K562 (cell line): ENCODE measurements at regions not wholly inside any gene's neighbourhood (a gene's known extent, or its start where the extent isn't known, plus 50 kb on each side); places are given as distances from the start of the nearest gene placed in this dataset.

Experiments used
- BACH1 ChIP-seq: fragments of 200-800 bp; sonication (Bioruptor generic); IDR thresholded peaks from 2 replicates; pipeline ENCODE4 v1.6.1; 2016; ENCODE audit warnings: missing genetic modification characterization, missing compliant biosample characterization
- CBX1 ChIP-seq: sonication (generic); IDR thresholded peaks from 2 replicates; pipeline ENCODE4 v1.6.1; 2016; ENCODE audit warnings: antibody characterized with exemption, low read depth, mild to moderate bottlenecking
- DDX20 ChIP-seq: fragments of 450-650 bp; IDR thresholded peaks from 2 replicates; pipeline ENCODE4 v1.6.1; 2016; ENCODE audit warnings: missing genetic modification characterization, low read depth, mild to moderate bottlenecking, missing compliant biosample characterization, moderate library complexity
- ELF2 ChIP-seq: fragments of 250-450 bp; sonication (Bioruptor Pico); IDR thresholded peaks from 2 replicates; pipeline ENCODE4 v1.5.0; 2021; ENCODE audit warnings: mild to moderate bottlenecking
- HIVEP1 ChIP-seq: fragments of 250-450 bp; sonication (Bioruptor Pico); IDR thresholded peaks from 2 replicates; pipeline ENCODE4 v1.4.0; 2020; ENCODE audit warnings: mild to moderate bottlenecking
- LARP7 ChIP-seq: fragments of 450-650 bp; IDR thresholded peaks from 2 replicates; pipeline ENCODE4 v1.6.1; 2016
- LCOR ChIP-seq: sonication (generic); formaldehyde crosslinking; IDR thresholded peaks from 2 replicates; pipeline ENCODE4 v1.8.0; 2022; ENCODE audit warnings: mild to moderate bottlenecking, missing genetic modification reagents
- MAZ ChIP-seq, 2 experiments: fragments of 450-650 bp in 1 of 2; sonication (generic) in 1 of 2; formaldehyde crosslinking; IDR thresholded peaks in 1 of 2; conservative IDR thresholded peaks in 1 of 2; 2 replicates each; pipeline versions ENCODE4 v1.4.0 to v1.5.0; 2020; ENCODE audit warnings: mild to moderate bottlenecking in 1 of 2, missing genetic modification reagents in 1 of 2
- MCM5 ChIP-seq: fragments of 450-650 bp; IDR thresholded peaks from 2 replicates; pipeline ENCODE4 v1.6.1; 2016; ENCODE audit warnings: low read depth
- NELFE ChIP-seq: IDR thresholded peaks from 2 replicates; pipeline ENCODE4 v1.6.1; 2011; ENCODE audit warnings: mild to moderate bottlenecking; ENCODE audit not compliant: insufficient read depth, insufficient read length
- NUFIP1 ChIP-seq: fragments of 450-650 bp; IDR thresholded peaks from 2 replicates; pipeline ENCODE4 v1.6.1; 2018; ENCODE audit not compliant: partially characterized antibody
- OTX1 ChIP-seq: fragments of 450-650 bp; formaldehyde crosslinking; IDR thresholded peaks from 2 replicates; pipeline ENCODE4 v1.4.0; 2022; ENCODE audit warnings: mild to moderate bottlenecking
- POLR2AphosphoS5 ChIP-seq: IDR thresholded peaks from 2 replicates; pipeline ENCODE4 v1.6.1; 2011; ENCODE audit warnings: mild to moderate bottlenecking, low read depth, low read length, moderate library complexity; ENCODE audit not compliant: control insufficient read depth, insufficient read depth
- RUNX1 ChIP-seq: sonication (generic); IDR thresholded peaks from 2 replicates; pipeline ENCODE4 v1.6.1; 2016; ENCODE audit warnings: antibody characterized with exemption, low read depth
- SIN3B ChIP-seq: fragments of 450-650 bp; IDR thresholded peaks from 2 replicates; pipeline ENCODE4 v1.6.1; 2017; ENCODE audit warnings: low read depth, mild to moderate bottlenecking, moderate library complexity
- ZBTB7A ChIP-seq: IDR thresholded peaks from 2 replicates; pipeline ENCODE4 v1.6.1; 2011; ENCODE audit warnings: low read depth, mild to moderate bottlenecking, low read length, moderate library complexity, borderline replicate concordance; ENCODE audit not compliant: control insufficient read depth
- ZNF75A ChIP-seq: fragments of 450-650 bp; formaldehyde crosslinking; IDR thresholded peaks from 2 replicates; pipeline ENCODE4 v1.4.0; 2020; ENCODE audit warnings: mild to moderate bottlenecking
- TF ChIP-seq, protein P1 (sequence below): fragments of 250-450 bp; sonication (Bioruptor Pico); IDR thresholded peaks from 2 replicates; pipeline ENCODE4 v1.5.0; 2021; ENCODE audit warnings: mild to moderate bottlenecking, borderline replicate concordance
- TF ChIP-seq, protein P2 (sequence below): sonication (generic); formaldehyde crosslinking; IDR thresholded peaks from 2 replicates; pipeline ENCODE4 v1.8.0; 2023; ENCODE audit warnings: mild to moderate bottlenecking, missing genetic modification reagents
- TF ChIP-seq, protein P3 (sequence below): fragments of 450-650 bp; formaldehyde crosslinking; IDR thresholded peaks from 2 replicates; pipeline ENCODE4 v1.4.0; 2022; ENCODE audit warnings: mild to moderate bottlenecking, moderate library complexity
- TF ChIP-seq, protein P4 (sequence below): IDR thresholded peaks from 2 replicates; pipeline ENCODE4 v1.6.1; 2011; ENCODE audit not compliant: insufficient read length; ENCODE audit errors: extremely low read depth

DNA sequence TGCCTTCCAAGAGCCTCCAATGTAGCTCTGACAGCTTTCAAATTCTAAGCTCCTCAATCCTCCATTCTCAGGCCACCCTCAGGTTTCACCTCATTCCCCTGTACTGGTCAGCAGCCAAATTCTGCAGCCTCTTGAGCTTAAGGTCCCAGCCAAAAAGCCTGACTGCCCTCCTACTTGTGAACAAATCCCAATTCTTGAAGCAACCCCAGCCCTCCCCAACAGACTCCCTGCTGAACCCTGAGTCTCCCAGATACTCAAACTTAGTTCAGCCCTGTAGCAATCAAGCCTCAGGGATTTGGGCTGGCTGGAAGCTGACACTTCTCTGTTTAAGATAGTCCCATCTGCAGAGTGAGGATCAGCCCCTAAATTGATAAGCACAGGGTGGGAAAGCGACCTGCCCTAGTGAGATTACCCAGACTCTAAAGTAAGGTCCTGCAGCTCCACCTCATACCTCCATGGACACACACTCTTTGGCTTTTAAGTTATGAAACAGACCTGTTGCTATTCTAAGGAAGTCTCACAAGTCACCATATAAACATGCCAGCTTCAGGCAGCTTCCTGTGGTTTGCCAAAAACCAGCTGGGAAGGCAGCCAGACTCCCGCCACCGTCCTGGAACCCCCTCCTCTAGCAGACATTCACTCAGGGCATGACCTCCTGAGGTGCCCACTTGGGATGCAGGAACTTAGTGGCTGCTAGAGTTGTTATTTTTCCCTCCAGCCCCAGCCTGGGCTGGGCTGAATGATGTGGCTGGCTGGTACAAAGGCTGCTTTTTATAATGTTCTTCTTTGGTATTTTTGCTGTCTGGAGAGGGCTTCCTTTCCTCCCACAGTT lies 82.5 kb upstream of the PICALM start (continued):
- TF ChIP-seq, protein P1, sequence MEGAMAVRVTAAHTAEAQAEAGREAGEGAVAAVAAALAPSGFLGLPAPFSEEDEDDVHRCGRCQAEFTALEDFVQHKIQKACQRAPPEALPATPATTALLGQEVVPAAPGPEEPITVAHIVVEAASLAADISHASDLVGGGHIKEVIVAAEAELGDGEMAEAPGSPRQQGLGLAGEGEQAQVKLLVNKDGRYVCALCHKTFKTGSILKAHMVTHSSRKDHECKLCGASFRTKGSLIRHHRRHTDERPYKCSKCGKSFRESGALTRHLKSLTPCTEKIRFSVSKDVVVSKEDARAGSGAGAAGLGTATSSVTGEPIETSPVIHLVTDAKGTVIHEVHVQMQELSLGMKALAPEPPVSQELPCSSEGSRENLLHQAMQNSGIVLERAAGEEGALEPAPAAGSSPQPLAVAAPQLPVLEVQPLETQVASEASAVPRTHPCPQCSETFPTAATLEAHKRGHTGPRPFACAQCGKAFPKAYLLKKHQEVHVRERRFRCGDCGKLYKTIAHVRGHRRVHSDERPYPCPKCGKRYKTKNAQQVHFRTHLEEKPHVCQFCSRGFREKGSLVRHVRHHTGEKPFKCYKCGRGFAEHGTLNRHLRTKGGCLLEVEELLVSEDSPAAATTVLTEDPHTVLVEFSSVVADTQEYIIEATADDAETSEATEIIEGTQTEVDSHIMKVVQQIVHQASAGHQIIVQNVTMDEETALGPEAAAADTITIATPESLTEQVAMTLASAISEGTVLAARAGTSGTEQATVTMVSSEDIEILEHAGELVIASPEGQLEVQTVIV (CRISPR knock-in tag): no peak
- no peak for TF ChIP-seq MCM5
- TF ChIP-seq NELFE: no peak
- TF ChIP-seq CBX1: no peak
- TF ChIP-seq OTX1 (CRISPR knock-in tag): no peak
- no peak for TF ChIP-seq HIVEP1 (CRISPR knock-in tag)
- TF ChIP-seq ZNF75A (CRISPR knock-in tag): no peak
- TF ChIP-seq LCOR (CRISPR knock-in tag): peak; percentile 99
- no peak for TF ChIP-seq ELF2 (CRISPR knock-in tag)
- TF ChIP-seq POLR2AphosphoS5: peak; percentile 99
- no peak for TF ChIP-seq SIN3B
- TF ChIP-seq BACH1 (tag): no peak; the same call in 1 of the 2 replicates
- no peak for TF ChIP-seq LARP7
- TF ChIP-seq, protein P2, sequence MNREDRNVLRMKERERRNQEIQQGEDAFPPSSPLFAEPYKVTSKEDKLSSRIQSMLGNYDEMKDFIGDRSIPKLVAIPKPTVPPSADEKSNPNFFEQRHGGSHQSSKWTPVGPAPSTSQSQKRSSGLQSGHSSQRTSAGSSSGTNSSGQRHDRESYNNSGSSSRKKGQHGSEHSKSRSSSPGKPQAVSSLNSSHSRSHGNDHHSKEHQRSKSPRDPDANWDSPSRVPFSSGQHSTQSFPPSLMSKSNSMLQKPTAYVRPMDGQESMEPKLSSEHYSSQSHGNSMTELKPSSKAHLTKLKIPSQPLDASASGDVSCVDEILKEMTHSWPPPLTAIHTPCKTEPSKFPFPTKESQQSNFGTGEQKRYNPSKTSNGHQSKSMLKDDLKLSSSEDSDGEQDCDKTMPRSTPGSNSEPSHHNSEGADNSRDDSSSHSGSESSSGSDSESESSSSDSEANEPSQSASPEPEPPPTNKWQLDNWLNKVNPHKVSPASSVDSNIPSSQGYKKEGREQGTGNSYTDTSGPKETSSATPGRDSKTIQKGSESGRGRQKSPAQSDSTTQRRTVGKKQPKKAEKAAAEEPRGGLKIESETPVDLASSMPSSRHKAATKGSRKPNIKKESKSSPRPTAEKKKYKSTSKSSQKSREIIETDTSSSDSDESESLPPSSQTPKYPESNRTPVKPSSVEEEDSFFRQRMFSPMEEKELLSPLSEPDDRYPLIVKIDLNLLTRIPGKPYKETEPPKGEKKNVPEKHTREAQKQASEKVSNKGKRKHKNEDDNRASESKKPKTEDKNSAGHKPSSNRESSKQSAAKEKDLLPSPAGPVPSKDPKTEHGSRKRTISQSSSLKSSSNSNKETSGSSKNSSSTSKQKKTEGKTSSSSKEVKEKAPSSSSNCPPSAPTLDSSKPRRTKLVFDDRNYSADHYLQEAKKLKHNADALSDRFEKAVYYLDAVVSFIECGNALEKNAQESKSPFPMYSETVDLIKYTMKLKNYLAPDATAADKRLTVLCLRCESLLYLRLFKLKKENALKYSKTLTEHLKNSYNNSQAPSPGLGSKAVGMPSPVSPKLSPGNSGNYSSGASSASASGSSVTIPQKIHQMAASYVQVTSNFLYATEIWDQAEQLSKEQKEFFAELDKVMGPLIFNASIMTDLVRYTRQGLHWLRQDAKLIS (CRISPR knock-in tag): peak; percentile 86
- TF ChIP-seq, protein P3, sequence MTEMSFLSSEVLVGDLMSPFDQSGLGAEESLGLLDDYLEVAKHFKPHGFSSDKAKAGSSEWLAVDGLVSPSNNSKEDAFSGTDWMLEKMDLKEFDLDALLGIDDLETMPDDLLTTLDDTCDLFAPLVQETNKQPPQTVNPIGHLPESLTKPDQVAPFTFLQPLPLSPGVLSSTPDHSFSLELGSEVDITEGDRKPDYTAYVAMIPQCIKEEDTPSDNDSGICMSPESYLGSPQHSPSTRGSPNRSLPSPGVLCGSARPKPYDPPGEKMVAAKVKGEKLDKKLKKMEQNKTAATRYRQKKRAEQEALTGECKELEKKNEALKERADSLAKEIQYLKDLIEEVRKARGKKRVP (CRISPR knock-in tag): 0 out of 2 replicates have a peak, but pooled peaks have one; percentile 25
- TF ChIP-seq, protein P4, sequence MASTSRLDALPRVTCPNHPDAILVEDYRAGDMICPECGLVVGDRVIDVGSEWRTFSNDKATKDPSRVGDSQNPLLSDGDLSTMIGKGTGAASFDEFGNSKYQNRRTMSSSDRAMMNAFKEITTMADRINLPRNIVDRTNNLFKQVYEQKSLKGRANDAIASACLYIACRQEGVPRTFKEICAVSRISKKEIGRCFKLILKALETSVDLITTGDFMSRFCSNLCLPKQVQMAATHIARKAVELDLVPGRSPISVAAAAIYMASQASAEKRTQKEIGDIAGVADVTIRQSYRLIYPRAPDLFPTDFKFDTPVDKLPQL: no peak
- peak; percentile 86; the same call in 1 of the 2 replicates for TF ChIP-seq RUNX1
- peak in 1 of 2 experiments; percentile 51; a peak in 2 of 4 replicates for TF ChIP-seq MAZ (CRISPR knock-in tag; conservative IDR thresholded peaks at IDR 0.05 in 1 of 2, IDR thresholded peaks at IDR 0.05 in 1 of 2)
- no peak for TF ChIP-seq NUFIP1
- TF ChIP-seq DDX20 (tag): no peak
- peak; percentile 76; the same call in 1 of the 2 replicates for TF ChIP-seq ZBTB7A
